T-helper 1 cell treated with Interleukin-12 subunit alpha and Interleukin-12 subunit beta and Interleukin-4 antibody, amounts not matched to agents 30 ng/mL and 1 ng/mL, for 36 hours (primary cell): ENCODE measurements at regions not wholly inside any gene's neighbourhood (a gene's known extent, or its start where the extent isn't known, plus 50 kb on each side); places are given as distances from the start of the nearest gene placed in this dataset.

Experiments
- intact Hi-C: fragments of 100-400 bp; cut with micrococcal nuclease; formaldehyde crosslinking; loops from one replicate; pipeline ENCODE4 v1.15.1; 2024

- intact Hi-C loops = no loop called here
Measured at GRCh38 chr5:128877476-128877875, 87.8 kb upstream of the SLC27A6 start.

GRCh38 chr5:128881502-128882018, 83.7 kb upstream of the SLC27A6 start:
- intact Hi-C loops = no loop called here

GRCh38 chr5:128885649-128886255, 79.5 kb upstream of the SLC27A6 start:
- intact Hi-C loops = no loop called here

GRCh38 chr5:128895122-128895521, 70.2 kb upstream of the SLC27A6 start:
- intact Hi-C loops = no loop called here

GRCh38 chr5:128896675-128897074, 68.6 kb upstream of the SLC27A6 start:
- intact Hi-C loops = no loop called here

GRCh38 chr5:128903550-128903949, 61.7 kb upstream of the SLC27A6 start:
- intact Hi-C loops = no loop called here

- intact Hi-C loops = loop anchor here (1.0 to 5.0 kb wide), 7 partner anchors 189 to 948 kb away; partner anchors contain the start of gene ISOC1
Measured at GRCh38 chr5:128904805-128905567, 60.3 kb upstream of the SLC27A6 start.

GRCh38 chr5:128905568-128906110, 59.6 kb upstream of the SLC27A6 start:
- intact Hi-C loops = loop anchor here (1.0 to 5.0 kb wide), 7 partner anchors 189 to 947 kb away; partner anchors contain the start of gene ISOC1

GRCh38 chr5:128913551-128913950, 51.7 kb upstream of the SLC27A6 start:
- intact Hi-C loops = no loop called here
